ENCODE measurements at regions not wholly inside any gene's neighbourhood (a gene's known extent, or its start where the extent isn't known, plus 50 kb on each side); places are given as distances from the start of the nearest gene placed in this dataset.

DNA sequence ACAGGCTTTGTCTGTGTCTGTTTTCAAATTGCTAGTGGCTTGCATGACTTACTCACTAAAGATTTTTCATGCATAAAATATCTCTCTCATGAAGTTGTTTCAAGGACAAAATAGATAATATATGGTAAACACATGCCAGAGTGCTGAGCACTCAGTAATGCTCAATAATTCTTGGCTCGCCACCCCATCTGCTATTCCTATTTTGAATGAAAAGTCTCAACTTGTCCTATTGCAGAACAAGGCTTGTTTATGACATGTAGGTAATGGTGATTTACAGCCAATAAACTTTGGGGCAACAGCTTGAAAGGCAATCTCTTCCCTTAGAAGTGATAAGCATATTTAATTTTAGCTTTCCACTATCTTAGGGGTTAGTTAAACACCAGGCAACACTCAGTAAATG, 789.0 kb upstream of the ROBO1 start:
- TF ChIP-seq CTCF (IDR thresholded peaks at IDR 0.05), result no peak
- TF ChIP-seq EP300 (IDR thresholded peaks at IDR 0.05; ENCODE audit: low read depth), result no peak
- TF ChIP-seq POLR2A (IDR thresholded peaks at IDR 0.05), result no peak
